HepG2 (cell line): ENCODE measurements at regions not wholly inside any gene's neighbourhood (a gene's known extent, or its start where the extent isn't known, plus 50 kb on each side); places are given as distances from the start of the nearest gene placed in this dataset.

Experiments
- CEBPB ChIP-seq: IDR thresholded peaks from 2 replicates; pipeline ENCODE4 v1.6.1; 2011; ENCODE audit warnings: low read depth, low read length, improper control_type of control experiment, borderline replicate concordance
- DNMT3B ChIP-seq: conservative IDR thresholded peaks from 2 replicates; pipeline ENCODE4 v1.6.1; 2016; ENCODE audit warnings: missing biosample characterization, control low read depth
- E2F2 ChIP-seq: sonication (generic); formaldehyde crosslinking; IDR thresholded peaks from 2 replicates; pipeline ENCODE4 v1.4.0; 2020; ENCODE audit warnings: missing genetic modification reagents, borderline replicate concordance
- ERF ChIP-seq: IDR thresholded peaks from 2 replicates; pipeline ENCODE4 v1.6.1; 2018; ENCODE audit warnings: missing biosample characterization, missing genetic modification reagents
- HIVEP1 ChIP-seq: sonication (generic); formaldehyde crosslinking; IDR thresholded peaks from 2 replicates; pipeline ENCODE4 v1.4.0; 2020; ENCODE audit warnings: mild to moderate bottlenecking, missing genetic modification reagents
- KLF13 ChIP-seq: sonication (generic); formaldehyde crosslinking; IDR thresholded peaks from 2 replicates; pipeline ENCODE4 v1.4.0; 2020; ENCODE audit warnings: mild to moderate bottlenecking, missing genetic modification reagents
- LRRFIP1 ChIP-seq: sonication (generic); formaldehyde crosslinking; conservative IDR thresholded peaks from 2 replicates; pipeline ENCODE4 v1.4.0; 2020; ENCODE audit warnings: missing genetic modification reagents
- MZF1 ChIP-seq: sonication (generic); formaldehyde crosslinking; IDR thresholded peaks from 2 replicates; pipeline ENCODE4 v1.8.1; 2023; ENCODE audit warnings: mild to moderate bottlenecking, missing genetic modification reagents, borderline replicate concordance
- NFYB ChIP-seq: sonication (generic); formaldehyde crosslinking; IDR thresholded peaks from 2 replicates; pipeline ENCODE4 v1.4.0; 2020; ENCODE audit warnings: missing genetic modification reagents
- POLR2A ChIP-seq, 2 experiments: IDR thresholded peaks; 2 replicates each; pipeline ENCODE4 v1.6.1; 2011; ENCODE audit warnings: low read depth in 2 of 2, low read length in 2 of 2, mild to moderate bottlenecking in 1 of 2, moderate library complexity in 1 of 2; ENCODE audit not compliant: insufficient read depth in 1 of 2
- PREB ChIP-seq: sonication (generic); formaldehyde crosslinking; IDR thresholded peaks from 2 replicates; pipeline ENCODE4 v1.4.0; 2020; ENCODE audit warnings: missing genetic modification reagents
- SMAD3 ChIP-seq: sonication (generic); formaldehyde crosslinking; IDR thresholded peaks from 2 replicates; pipeline ENCODE4 v1.4.0; 2020; ENCODE audit warnings: missing genetic modification reagents
- STAG1 ChIP-seq: sonication (generic); formaldehyde crosslinking; IDR thresholded peaks from 2 replicates; pipeline ENCODE4 v1.4.0; 2020; ENCODE audit warnings: missing genetic modification reagents
- TBL1XR1 ChIP-seq: fragments of 150-350 bp; IDR thresholded peaks from 2 replicates; pipeline ENCODE4 v1.6.1; 2014; ENCODE audit warnings: borderline replicate concordance, low read length; ENCODE audit not compliant: partially characterized antibody
- ZBTB33 ChIP-seq: sonication (generic); formaldehyde crosslinking; IDR thresholded peaks from 2 replicates; pipeline ENCODE4 v1.4.0; 2020; ENCODE audit warnings: missing genetic modification reagents
- ZC3H13 ChIP-seq: sonication (generic); formaldehyde crosslinking; IDR thresholded peaks from 2 replicates; pipeline ENCODE4 v1.8.1; 2023; ENCODE audit warnings: mild to moderate bottlenecking, missing genetic modification reagents, moderate library complexity
- ZNF205 ChIP-seq: IDR thresholded peaks from 2 replicates; pipeline ENCODE4 v1.6.1; 2018; ENCODE audit warnings: missing biosample characterization, missing genetic modification reagents
- ZNF546 ChIP-seq: sonication (generic); formaldehyde crosslinking; conservative IDR thresholded peaks from 2 replicates; pipeline ENCODE4 v1.8.1; 2023; ENCODE audit warnings: mild to moderate bottlenecking, missing genetic modification reagents
- ZNF720 ChIP-seq: sonication (generic); formaldehyde crosslinking; IDR thresholded peaks from 2 replicates; pipeline ENCODE4 v1.4.0; 2020; ENCODE audit warnings: missing genetic modification reagents
- ZSCAN21 ChIP-seq: sonication (generic); formaldehyde crosslinking; IDR thresholded peaks from 2 replicates; pipeline ENCODE4 v1.8.0; 2022; ENCODE audit warnings: mild to moderate bottlenecking, missing genetic modification reagents, moderate library complexity, borderline replicate concordance
- ZSCAN5A ChIP-seq: sonication (generic); formaldehyde crosslinking; IDR thresholded peaks from 2 replicates; pipeline ENCODE4 v1.8.0; 2022; ENCODE audit warnings: mild to moderate bottlenecking, missing genetic modification reagents, borderline replicate concordance

GRCh38 chr2:84297155-84297554 lies 161.9 kb downstream of the SUCLG1 start (continued):
- TF ChIP-seq LRRFIP1 (CRISPR knock-in tag) (no peak), STAG1 (no peak), KLF13 (no peak), ZSCAN5A (CRISPR knock-in tag) (no peak), ZC3H13 (CRISPR knock-in tag) (no peak), HIVEP1 (no peak), ZBTB33 (CRISPR knock-in tag) (no peak), E2F2 (CRISPR knock-in tag) (no peak), ZNF546 (CRISPR knock-in tag) (no peak), MZF1 (no peak), NFYB (CRISPR knock-in tag) (no peak), DNMT3B (0 out of 2 replicates have a peak, but pooled peaks have one; percentile 67), ZNF205 (CRISPR knock-in tag) (peak; percentile 43; the same call in 1 of the 2 replicates), ERF (no peak), PREB (CRISPR knock-in tag) (no peak), TBL1XR1 (no peak), POLR2A (IDR thresholded peaks at IDR 0.05; ENCODE audit: insufficient read depth in 1 of 2, low read depth in 2 of 2, low read length in 2 of 2) (no peak), CEBPB (no peak), ZSCAN21 (no peak), SMAD3 (CRISPR knock-in tag) (no peak), ZNF720 (CRISPR knock-in tag) (no peak)
